Naive thymus-derived CD8-positive, alpha-beta T cell (primary cell): ENCODE measurements at regions not wholly inside any gene's neighbourhood (a gene's known extent, or its start where the extent isn't known, plus 50 kb on each side); places are given as distances from the start of the nearest gene placed in this dataset.

Experiments
- ATAC-seq, 2 donors: fragments of 150-1000 bp; cut with Tn5 transposase in 1 of 2; sonication (Bioruptor Pico), chemical (Tn5 transposase) in 1 of 2; 1 replicate in 1 of 2; 2 replicates in 1 of 2; pipeline ENCODE4 v1.10.0; 2021; ENCODE audit warnings: mild to moderate bottlenecking in 2 of 2, moderate library complexity in 2 of 2
- POLR2A ChIA-PET: fragments of 350-600 bp; sonication (Branson Sonifier 250); formaldehyde crosslinking; loops from one replicate; lab custom pipeline; 2021; ENCODE audit warnings: antibody characterized with exemption; lab: Charles Lee
- DNase-seq, 10 donors: peaks; one replicate each; pipeline versions ENCODE4 v3.0.0 to v3.0.0-alpha.2; 2020 to 2022
- H3K27ac Mint-ChIP-seq, 10 donors: one replicate each; pipeline ENCODE4 v1.8.0; 2020 to 2022; ENCODE audit warnings: mild to moderate bottlenecking in 10 of 10, mixed read lengths in 10 of 10, moderate library complexity in 4 of 10, inconsistent platforms in 1 of 10
- H3K27me3 Mint-ChIP-seq, 5 donors: one replicate each; pipeline ENCODE4 v1.8.0; 2021 to 2022; ENCODE audit warnings: mixed read lengths in 5 of 5
- H3K36me3 Mint-ChIP-seq, 3 donors: one replicate each; pipeline ENCODE4 v1.8.0; 2020 to 2022; ENCODE audit warnings: mixed read lengths in 3 of 3, mild to moderate bottlenecking in 2 of 3, inconsistent platforms in 1 of 3
- H3K4me1 Mint-ChIP-seq, 4 donors: one replicate each; pipeline ENCODE4 v1.8.0; 2021 to 2022; ENCODE audit warnings: mixed read lengths in 4 of 4
- H3K4me3 Mint-ChIP-seq, 10 donors: one replicate each; pipeline ENCODE4 v1.8.0; 2020 to 2022; ENCODE audit warnings: mild to moderate bottlenecking in 10 of 10, mixed read lengths in 10 of 10, moderate library complexity in 6 of 10, inconsistent platforms in 1 of 10
- H3K9me3 Mint-ChIP-seq, 9 donors: one replicate each; pipeline ENCODE4 v1.8.0; 2020 to 2022; ENCODE audit warnings: mixed read lengths in 9 of 9, mild to moderate bottlenecking in 3 of 9, inconsistent platforms in 1 of 9, moderate library complexity in 1 of 9

DNA sequence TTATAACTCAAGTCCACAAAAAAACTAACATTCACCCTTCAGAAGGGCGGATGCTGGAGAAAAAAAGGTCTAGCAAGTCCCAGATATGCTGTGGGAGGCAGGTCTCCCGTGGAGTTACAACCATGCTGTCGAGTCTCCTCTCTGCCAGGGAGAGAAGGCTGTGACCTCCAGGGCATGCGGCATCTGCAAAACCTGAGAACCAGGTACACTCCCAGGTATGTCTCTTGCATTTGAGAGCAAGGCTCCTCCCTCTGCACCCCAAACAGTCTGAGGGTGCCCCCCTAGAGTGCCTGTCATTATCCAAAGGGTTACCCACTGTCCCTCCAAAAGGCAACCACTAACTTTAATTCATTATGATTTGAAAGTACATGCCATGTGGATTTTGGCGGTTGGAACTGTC, 134.0 kb downstream of the IRX2 start:
- H3K4me3 Mint-ChIP-seq = no peak overlapping the region
- H3K27me3 Mint-ChIP-seq = peaks cover 0 to 10% (median 0%) of the 10 kb centered on the region in 5 donors
- POLR2A ChIA-PET = no interaction called here
- DNase-seq (no peak), ATAC-seq (no peak)
- no peaks in the 10 kb centered on the region for H3K4me1 Mint-ChIP-seq
- H3K36me3 Mint-ChIP-seq = peaks cover 0 to 5% (median 0%) of the 10 kb centered on the region in 3 donors
- no peak overlapping the region for H3K27ac Mint-ChIP-seq
- peaks cover 0 to 7% (median 0%) of the 10 kb centered on the region in 9 donors for H3K9me3 Mint-ChIP-seq

- Mint-ChIP-seq H3K36me3 (peaks cover 0 to 5% (median 0%) of the 10 kb centered on the region in 3 donors), H3K27me3 (peaks cover 0 to 10% (median 0%) of the 10 kb centered on the region in 5 donors), H3K4me3 (no peak overlapping the region), H3K27ac (no peak overlapping the region), H3K4me1 (no peaks in the 10 kb centered on the region), H3K9me3 (peaks cover 0 to 7% (median 2%) of the 10 kb centered on the region in 9 donors)
- POLR2A ChIA-PET = no interaction called here
- ATAC-seq (no peak), DNase-seq (no peak)
These were observed 135.6 kb downstream of the IRX2 start for GRCh38 chr5:2615917-2616316.

DNA sequence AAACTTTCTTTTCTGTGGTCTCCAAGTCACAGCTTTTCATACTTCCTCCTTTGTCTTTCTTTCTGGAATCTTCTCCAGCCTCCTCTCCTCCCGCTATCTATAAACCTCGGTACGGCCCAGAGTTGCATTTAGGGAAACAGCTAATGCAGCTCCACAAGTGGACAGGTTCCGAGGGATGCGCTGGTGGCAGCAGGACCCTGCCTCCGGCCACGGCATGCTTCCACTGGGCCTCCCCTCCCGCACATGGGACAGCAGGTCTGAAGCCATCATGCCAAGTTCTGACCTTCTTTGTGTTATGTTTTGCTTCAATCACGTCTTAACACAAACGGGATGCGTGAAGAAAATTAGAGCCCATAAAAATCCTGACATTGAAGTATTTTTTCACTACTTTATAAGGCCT, 136.9 kb downstream of the IRX2 start:
- H3K36me3 Mint-ChIP-seq = peaks cover 0 to 5% (median 0%) of the 10 kb centered on the region in 3 donors
- no peak overlapping the region for H3K4me3 Mint-ChIP-seq
- H3K4me1 Mint-ChIP-seq = no peaks in the 10 kb centered on the region
- POLR2A ChIA-PET = no interaction called here
- DNase-seq = no peak
- no peak overlapping the region for H3K27ac Mint-ChIP-seq
- no peak for ATAC-seq
- peaks cover 0 to 9% (median 3%) of the 10 kb centered on the region in 9 donors for H3K9me3 Mint-ChIP-seq
- peaks cover 0 to 10% (median 0%) of the 10 kb centered on the region in 5 donors for H3K27me3 Mint-ChIP-seq

GRCh38 chr5:2611659-2612058, 139.8 kb downstream of the IRX2 start:
- no peak for ATAC-seq

GRCh38 chr5:2610986-2611385, 140.5 kb downstream of the IRX2 start:
- ATAC-seq (no peak), DNase-seq (no peak)
- no peak overlapping the region for H3K4me3 Mint-ChIP-seq
- H3K27ac Mint-ChIP-seq = no peak overlapping the region
- peaks cover 0 to 16% (median 6%) of the 10 kb centered on the region in 9 donors for H3K9me3 Mint-ChIP-seq
- POLR2A ChIA-PET = no interaction called here
- H3K4me1 Mint-ChIP-seq = no peaks in the 10 kb centered on the region
- H3K36me3 Mint-ChIP-seq = peaks cover 0 to 5% (median 0%) of the 10 kb centered on the region in 3 donors
- H3K27me3 Mint-ChIP-seq = peaks cover 0 to 9% (median 0%) of the 10 kb centered on the region in 5 donors

More at GRCh38 chr5:2611659-2612058, 139.8 kb downstream of the IRX2 start:
- no peak for DNase-seq
- H3K27me3 Mint-ChIP-seq = peaks cover 0 to 9% (median 0%) of the 10 kb centered on the region in 5 donors
- POLR2A ChIA-PET = no interaction called here
- no peaks in the 10 kb centered on the region for H3K4me1 Mint-ChIP-seq
- no peak overlapping the region for H3K4me3 Mint-ChIP-seq
- peaks cover 0 to 5% (median 0%) of the 10 kb centered on the region in 3 donors for H3K36me3 Mint-ChIP-seq
- no peak overlapping the region for H3K27ac Mint-ChIP-seq
- H3K9me3 Mint-ChIP-seq = peaks cover 0 to 16% (median 6%) of the 10 kb centered on the region in 9 donors

GRCh38 chr5:2608391-2608790, 143.1 kb downstream of the IRX2 start:
- Mint-ChIP-seq H3K27me3 (peaks cover 0 to 6% (median 0%) of the 10 kb centered on the region in 5 donors), H3K9me3 (peaks cover 0 to 13% (median 5%) of the 10 kb centered on the region in 9 donors), H3K4me1 (no peaks in the 10 kb centered on the region), H3K4me3 (no peak overlapping the region), H3K27ac (no peak overlapping the region), H3K36me3 (no peaks in the 10 kb centered on the region)
- DNase-seq (no peak), ATAC-seq (no peak)
- POLR2A ChIA-PET = no interaction called here

- no peak for ATAC-seq
These were observed 143.9 kb downstream of the IRX2 start for GRCh38 chr5:2607598-2607997.

DNA sequence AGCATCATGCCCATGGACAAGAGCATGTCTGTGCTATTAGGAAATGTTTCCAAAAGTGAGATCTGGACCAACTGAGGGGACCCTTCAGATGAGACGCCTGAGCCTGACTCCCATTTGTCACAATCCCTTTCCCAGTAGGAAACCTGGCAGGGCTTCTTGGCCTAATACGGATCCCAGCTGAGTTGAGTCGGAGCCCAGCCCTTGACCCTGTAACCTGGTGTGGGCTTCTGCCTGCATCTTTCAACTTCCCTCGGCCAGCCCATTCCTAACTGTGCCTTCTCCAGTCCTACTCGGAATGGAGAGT, 148.3 kb downstream of the IRX2 start:
- H3K36me3 Mint-ChIP-seq = no peaks in the 10 kb centered on the region
- H3K9me3 Mint-ChIP-seq = peaks cover 0 to 3% (median 0%) of the 10 kb centered on the region in 9 donors
- H3K27me3 Mint-ChIP-seq = peaks cover 0 to 3% (median 0%) of the 10 kb centered on the region in 5 donors
- DNase-seq = no peak
- no peak for ATAC-seq
- POLR2A ChIA-PET = no interaction called here
- no peaks in the 10 kb centered on the region for H3K4me1 Mint-ChIP-seq
- no peak overlapping the region for H3K4me3 Mint-ChIP-seq
- H3K27ac Mint-ChIP-seq = no peak overlapping the region

More at GRCh38 chr5:2607598-2607997, 143.9 kb downstream of the IRX2 start:
- no peak for DNase-seq
- Mint-ChIP-seq H3K27ac (no peak overlapping the region), H3K4me3 (no peak overlapping the region), H3K36me3 (no peaks in the 10 kb centered on the region), H3K9me3 (peaks cover 0 to 9% (median 5%) of the 10 kb centered on the region in 9 donors), H3K27me3 (peaks cover 0 to 6% (median 0%) of the 10 kb centered on the region in 5 donors), H3K4me1 (no peaks in the 10 kb centered on the region)
- POLR2A ChIA-PET = no interaction called here

- no peaks in the 10 kb centered on the region for H3K36me3 Mint-ChIP-seq
- POLR2A ChIA-PET = no interaction called here
- peaks cover 0 to 3% (median 0%) of the 10 kb centered on the region in 9 donors for H3K9me3 Mint-ChIP-seq
- DNase-seq (no peak), ATAC-seq (no peak)
- H3K4me1 Mint-ChIP-seq = no peaks in the 10 kb centered on the region
- peaks cover 0 to 2% (median 0%) of the 10 kb centered on the region in 5 donors for H3K27me3 Mint-ChIP-seq
- H3K27ac Mint-ChIP-seq = no peak overlapping the region
- no peak overlapping the region for H3K4me3 Mint-ChIP-seq
These were observed 148.8 kb downstream of the IRX2 start for GRCh38 chr5:2602451-2603271.

- Mint-ChIP-seq H3K27me3 (no peaks in the 10 kb centered on the region), H3K9me3 (peaks cover 0 to 3% (median 0%) of the 10 kb centered on the region in 9 donors), H3K36me3 (no peaks in the 10 kb centered on the region), H3K4me3 (no peak overlapping the region), H3K27ac (no peak overlapping the region), H3K4me1 (no peaks in the 10 kb centered on the region)
- ATAC-seq (no peak), DNase-seq (no peak)
- POLR2A ChIA-PET = no interaction called here
These were observed 153.0 kb downstream of the IRX2 start for GRCh38 chr5:2598503-2598902.

- peaks cover 0 to 7% (median 0%) of the 10 kb centered on the region in 5 donors for H3K27me3 Mint-ChIP-seq
- no peaks in the 10 kb centered on the region for H3K36me3 Mint-ChIP-seq
- H3K4me1 Mint-ChIP-seq = no peaks in the 10 kb centered on the region
- POLR2A ChIA-PET = no interaction called here
- no peak overlapping the region for H3K4me3 Mint-ChIP-seq
- H3K27ac Mint-ChIP-seq = no peak overlapping the region
- DNase-seq (no peak), ATAC-seq (no peak)
- H3K9me3 Mint-ChIP-seq = peaks cover 0 to 3% (median 0%) of the 10 kb centered on the region in 9 donors
These were observed 156.8 kb downstream of the IRX2 start for GRCh38 chr5:2594701-2595100.

DNA sequence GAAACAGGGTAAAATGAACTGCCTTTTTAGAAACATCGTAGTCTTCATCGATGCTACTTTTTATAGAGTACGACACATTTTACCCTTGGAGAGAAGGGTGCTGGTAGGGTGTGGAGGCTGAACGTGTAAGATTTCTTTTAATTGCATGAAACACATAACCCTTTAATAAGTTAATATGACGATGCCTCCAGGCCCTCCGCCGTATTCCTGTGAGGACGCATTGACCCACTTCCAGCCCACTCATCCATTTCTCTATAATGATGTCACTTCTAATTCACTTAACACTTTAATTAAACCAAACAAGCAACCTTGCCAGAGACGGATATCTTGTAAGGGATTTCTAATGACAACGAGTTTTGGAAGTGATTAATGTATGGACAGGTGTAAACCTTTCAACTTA, 158.7 kb downstream of the IRX2 start:
- POLR2A ChIA-PET = no interaction called here
- ATAC-seq = no peak
- no peaks in the 10 kb centered on the region for H3K36me3 Mint-ChIP-seq
- no peak overlapping the region for H3K27ac Mint-ChIP-seq
- no peaks in the 10 kb centered on the region for H3K4me1 Mint-ChIP-seq
- no peak for DNase-seq
- H3K27me3 Mint-ChIP-seq = peaks cover 0 to 7% (median 0%) of the 10 kb centered on the region in 5 donors
- H3K4me3 Mint-ChIP-seq = no peak overlapping the region
- H3K9me3 Mint-ChIP-seq = peaks cover 0 to 3% (median 0%) of the 10 kb centered on the region in 9 donors

- Mint-ChIP-seq H3K36me3 (no peaks in the 10 kb centered on the region), H3K27ac (no peak overlapping the region), H3K27me3 (peaks cover 0 to 7% (median 0%) of the 10 kb centered on the region in 5 donors), H3K4me3 (no peak overlapping the region), H3K9me3 (peaks cover 0 to 3% (median 0%) of the 10 kb centered on the region in 9 donors), H3K4me1 (no peaks in the 10 kb centered on the region)
- POLR2A ChIA-PET = no interaction called here
- DNase-seq (no peak), ATAC-seq (no peak)
These were observed 159.6 kb downstream of the IRX2 start for GRCh38 chr5:2591777-2592453.
